Nephron (organoid): ENCODE measurements at regions not wholly inside any gene's neighbourhood (a gene's known extent, or its start where the extent isn't known, plus 50 kb on each side); places are given as distances from the start of the nearest gene placed in this dataset.
"Not testable (repeated sequence)": the region's sequence is repeated elsewhere in the genome, so short reads cannot be mapped to it uniquely, and the experiment has no call there.

Source experiments
- H3K27ac Mint-ChIP-seq, 3 experiments: 2 replicates each; pipeline ENCODE4 v1.8.0; 2020; ENCODE audit warnings: mixed read lengths in 3 of 3, mild to moderate bottlenecking in 2 of 3, moderate library complexity in 1 of 3
- H3K27me3 Mint-ChIP-seq: 2 replicates; pipeline ENCODE4 v1.8.0; 2021; ENCODE audit warnings: low read depth, mild to moderate bottlenecking, moderate library complexity, mixed read lengths
- H3K36me3 Mint-ChIP-seq: 2 replicates; pipeline ENCODE4 v1.8.0; 2020; ENCODE audit warnings: low read depth, mixed read lengths
- H3K4me1 Mint-ChIP-seq: 2 replicates; pipeline ENCODE4 v1.8.0; 2020; ENCODE audit warnings: mixed read lengths
- H3K4me3 Mint-ChIP-seq, 3 experiments: 2 replicates each; pipeline ENCODE4 v1.8.0; 2020; ENCODE audit warnings: mild to moderate bottlenecking in 3 of 3, mixed read lengths in 3 of 3, moderate library complexity in 2 of 3
- H3K9me3 Mint-ChIP-seq: 2 replicates; pipeline ENCODE4 v1.8.0; 2020; ENCODE audit warnings: mixed read lengths
- TF ChIP-seq, protein P1 (sequence below), 3 experiments: fragments of 200-600 bp; sonication (generic); IDR thresholded peaks; one replicate each; pipeline ENCODE4 v1.5.0; 2021; ENCODE audit warnings: antibody characterized with exemption in 3 of 3; ENCODE audit not compliant: unreplicated experiment in 3 of 3

DNA sequence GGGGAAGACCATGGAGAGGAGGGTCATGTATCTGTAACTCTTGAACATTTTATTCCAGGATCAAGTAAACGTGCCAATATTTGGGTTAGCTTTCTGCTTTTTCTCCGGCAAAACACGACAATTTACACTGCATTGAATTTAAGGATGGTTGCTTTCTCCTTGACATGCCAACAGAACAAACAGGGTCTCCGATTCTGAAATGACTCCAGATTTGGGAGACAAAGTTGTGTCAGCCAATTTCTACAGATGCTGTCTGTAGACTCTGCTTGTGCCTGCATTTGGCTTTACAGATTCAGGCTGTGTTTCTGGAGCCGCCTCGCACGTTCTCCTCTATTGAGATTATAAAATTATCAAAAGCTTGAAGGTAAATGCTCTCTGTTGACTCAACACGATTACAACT lies 207.0 kb downstream of the ASMT start:
- Mint-ChIP-seq H3K27ac (no peak overlapping the region), H3K4me1 (no peaks in the 10 kb centered on the region), H3K4me3 (no peak overlapping the region), H3K9me3 (peaks cover 21% of the 10 kb centered on the region), H3K36me3 (peaks cover 5% of the 10 kb centered on the region), H3K27me3 (peaks cover 17% of the 10 kb centered on the region)
- TF ChIP-seq, protein P1, sequence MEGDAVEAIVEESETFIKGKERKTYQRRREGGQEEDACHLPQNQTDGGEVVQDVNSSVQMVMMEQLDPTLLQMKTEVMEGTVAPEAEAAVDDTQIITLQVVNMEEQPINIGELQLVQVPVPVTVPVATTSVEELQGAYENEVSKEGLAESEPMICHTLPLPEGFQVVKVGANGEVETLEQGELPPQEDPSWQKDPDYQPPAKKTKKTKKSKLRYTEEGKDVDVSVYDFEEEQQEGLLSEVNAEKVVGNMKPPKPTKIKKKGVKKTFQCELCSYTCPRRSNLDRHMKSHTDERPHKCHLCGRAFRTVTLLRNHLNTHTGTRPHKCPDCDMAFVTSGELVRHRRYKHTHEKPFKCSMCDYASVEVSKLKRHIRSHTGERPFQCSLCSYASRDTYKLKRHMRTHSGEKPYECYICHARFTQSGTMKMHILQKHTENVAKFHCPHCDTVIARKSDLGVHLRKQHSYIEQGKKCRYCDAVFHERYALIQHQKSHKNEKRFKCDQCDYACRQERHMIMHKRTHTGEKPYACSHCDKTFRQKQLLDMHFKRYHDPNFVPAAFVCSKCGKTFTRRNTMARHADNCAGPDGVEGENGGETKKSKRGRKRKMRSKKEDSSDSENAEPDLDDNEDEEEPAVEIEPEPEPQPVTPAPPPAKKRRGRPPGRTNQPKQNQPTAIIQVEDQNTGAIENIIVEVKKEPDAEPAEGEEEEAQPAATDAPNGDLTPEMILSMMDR (IDR thresholded peaks at IDR 0.05; ENCODE audit: unreplicated experiment in 3 of 3) = no peak

DNA sequence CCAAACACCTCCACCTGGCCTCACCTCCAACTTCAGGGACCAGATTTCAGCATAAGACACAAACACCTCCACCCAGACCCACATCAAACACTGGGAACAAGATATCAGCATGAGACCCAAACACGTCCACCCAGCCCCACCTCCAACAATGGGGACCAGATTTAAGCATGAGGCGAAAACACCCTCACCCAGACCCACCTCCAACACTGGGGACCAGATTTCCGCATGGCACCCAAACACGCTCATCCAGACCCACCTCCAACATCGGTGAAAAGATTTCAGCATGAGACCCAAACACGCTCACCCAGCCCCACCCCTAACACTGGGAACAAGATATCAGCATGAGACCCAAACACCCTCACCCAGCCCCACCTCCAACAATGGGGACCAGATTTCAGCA lies 210.0 kb downstream of the ASMT start:
- Mint-ChIP-seq H3K4me1 (no peaks in the 10 kb centered on the region), H3K27me3 (peaks cover 17% of the 10 kb centered on the region), H3K4me3 (no peak overlapping the region)

DNA sequence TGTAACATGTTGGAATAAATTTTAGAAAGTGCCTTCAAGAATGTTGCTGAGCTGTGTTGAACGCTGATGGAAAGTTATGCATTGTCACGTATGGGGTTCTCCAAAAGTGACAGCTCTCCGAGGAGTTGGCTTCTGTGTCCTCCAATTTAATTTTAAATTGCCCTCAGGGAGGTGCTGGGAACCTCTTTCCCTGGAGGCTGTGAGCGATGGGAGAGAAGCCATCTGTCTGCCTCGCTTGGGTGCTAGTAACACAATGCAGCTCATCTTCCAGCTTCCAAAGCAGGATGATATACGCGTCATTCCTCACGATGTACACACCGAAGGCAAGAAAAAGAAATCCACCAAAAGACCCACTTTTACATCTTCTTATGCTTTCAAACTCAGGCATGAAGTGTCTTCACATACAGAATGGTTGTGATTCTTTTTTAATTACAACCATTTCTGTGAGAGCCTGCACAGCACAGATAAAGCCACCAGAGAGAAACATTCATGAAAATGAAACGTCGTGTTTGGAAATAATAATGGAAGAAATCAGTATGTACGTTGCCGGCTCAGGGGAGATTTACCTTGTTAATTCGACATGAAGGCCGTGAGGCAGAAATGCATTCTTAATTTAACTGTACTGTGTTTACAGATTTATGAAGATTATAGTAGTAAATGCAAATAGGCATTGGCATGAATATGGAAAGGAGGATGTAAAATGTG lies 218.9 kb downstream of the ASMT start:
- no peaks in the 10 kb centered on the region for H3K36me3 Mint-ChIP-seq
- H3K9me3 Mint-ChIP-seq = peaks cover 11% of the 10 kb centered on the region
- H3K27ac Mint-ChIP-seq = no peak overlapping the region
- H3K27me3 Mint-ChIP-seq = no peaks in the 10 kb centered on the region
- TF ChIP-seq, protein P1 (IDR thresholded peaks at IDR 0.05; ENCODE audit: unreplicated experiment in 3 of 3) = no peak
- H3K4me1 Mint-ChIP-seq = no peaks in the 10 kb centered on the region
- no peak overlapping the region for H3K4me3 Mint-ChIP-seq

More for the DNA sequence above, 210.0 kb downstream of the ASMT start:
- Mint-ChIP-seq H3K27ac (no peak overlapping the region), H3K36me3 (peaks cover 5% of the 10 kb centered on the region), H3K9me3 (peaks cover 16% of the 10 kb centered on the region)
- TF ChIP-seq, protein P1 (IDR thresholded peaks at IDR 0.05; ENCODE audit: unreplicated experiment in 3 of 3) = no peak

DNA sequence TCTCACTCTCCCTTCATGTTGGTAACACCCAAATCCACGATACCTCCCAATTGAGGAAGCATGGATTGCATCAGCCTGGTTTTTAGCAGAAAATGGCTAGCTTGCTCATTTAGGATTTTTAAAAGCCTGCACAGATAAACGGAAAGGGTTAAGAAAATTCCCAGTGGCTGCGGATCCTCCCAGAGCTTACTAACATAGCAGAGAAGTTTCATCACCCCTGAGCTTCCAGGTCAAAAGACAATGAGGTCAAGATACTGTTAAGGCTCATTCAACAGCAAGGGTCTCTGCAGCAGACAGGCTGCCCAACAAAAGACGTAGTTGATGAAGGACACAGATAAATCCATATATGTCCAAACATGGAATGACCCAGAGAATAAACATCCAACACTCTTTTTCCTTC lies 220.2 kb downstream of the ASMT start:
- no peak overlapping the region for H3K27ac Mint-ChIP-seq
- peaks cover 13% of the 10 kb centered on the region for H3K9me3 Mint-ChIP-seq
- no peak overlapping the region for H3K4me3 Mint-ChIP-seq
- no peaks in the 10 kb centered on the region for H3K4me1 Mint-ChIP-seq
- no peaks in the 10 kb centered on the region for H3K27me3 Mint-ChIP-seq
- TF ChIP-seq, protein P1 (IDR thresholded peaks at IDR 0.05; ENCODE audit: unreplicated experiment in 3 of 3) = no peak
- no peaks in the 10 kb centered on the region for H3K36me3 Mint-ChIP-seq

DNA sequence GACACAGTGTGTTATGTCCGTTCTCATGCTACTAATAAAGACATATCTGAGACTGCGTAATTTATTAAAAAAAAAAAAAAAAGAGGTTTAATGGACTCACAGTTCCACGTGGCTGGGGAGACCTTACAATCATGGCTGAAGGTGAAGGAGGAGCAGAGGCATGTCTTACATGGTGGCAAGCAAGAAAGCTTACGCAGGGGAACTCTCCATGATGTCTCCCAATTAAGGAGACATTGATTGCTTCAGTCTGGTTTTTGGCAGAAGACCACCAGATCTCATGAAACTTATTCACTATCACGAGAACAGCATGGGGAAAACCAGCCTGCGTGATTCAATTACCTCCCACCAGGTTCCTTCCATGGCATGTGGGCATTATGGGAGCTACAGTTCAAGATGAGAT lies 221.8 kb downstream of the ASMT start:
- H3K4me1 Mint-ChIP-seq = no peaks in the 10 kb centered on the region
- H3K9me3 Mint-ChIP-seq = peaks cover 17% of the 10 kb centered on the region
- no peaks in the 10 kb centered on the region for H3K36me3 Mint-ChIP-seq
- TF ChIP-seq, protein P1 (IDR thresholded peaks at IDR 0.05; ENCODE audit: unreplicated experiment in 3 of 3) = no peak
- H3K4me3 Mint-ChIP-seq = no peak overlapping the region
- peaks cover 1% of the 10 kb centered on the region for H3K27me3 Mint-ChIP-seq
- no peak overlapping the region for H3K27ac Mint-ChIP-seq

DNA sequence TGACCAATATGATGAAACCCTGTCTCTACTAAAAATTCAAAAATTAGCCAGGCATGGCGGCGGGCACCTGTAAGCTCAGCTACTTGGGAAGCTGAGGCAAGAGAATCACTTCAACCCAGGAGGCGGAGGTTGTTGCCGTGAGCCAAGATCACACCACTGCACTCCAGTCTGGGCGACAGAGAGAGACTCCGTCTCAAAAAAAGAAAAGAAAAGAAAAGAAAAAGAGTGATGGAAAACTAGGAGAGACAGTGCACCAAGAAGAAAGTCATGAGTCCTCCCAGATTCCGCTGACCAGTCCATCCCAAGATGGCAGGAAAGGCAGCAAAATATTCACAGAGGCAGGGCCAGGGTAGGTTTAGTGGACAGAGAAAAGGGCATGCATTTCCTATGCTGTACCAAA lies 226.9 kb downstream of the ASMT start:
- H3K4me3 Mint-ChIP-seq = no peak overlapping the region
- H3K36me3 Mint-ChIP-seq = no peaks in the 10 kb centered on the region
- H3K27me3 Mint-ChIP-seq = peaks cover 4% of the 10 kb centered on the region
- no peak overlapping the region for H3K27ac Mint-ChIP-seq
- TF ChIP-seq, protein P1 (IDR thresholded peaks at IDR 0.05; ENCODE audit: unreplicated experiment in 3 of 3) = no peak
- H3K9me3 Mint-ChIP-seq = peaks cover 15% of the 10 kb centered on the region
- H3K4me1 Mint-ChIP-seq = no peaks in the 10 kb centered on the region

DNA sequence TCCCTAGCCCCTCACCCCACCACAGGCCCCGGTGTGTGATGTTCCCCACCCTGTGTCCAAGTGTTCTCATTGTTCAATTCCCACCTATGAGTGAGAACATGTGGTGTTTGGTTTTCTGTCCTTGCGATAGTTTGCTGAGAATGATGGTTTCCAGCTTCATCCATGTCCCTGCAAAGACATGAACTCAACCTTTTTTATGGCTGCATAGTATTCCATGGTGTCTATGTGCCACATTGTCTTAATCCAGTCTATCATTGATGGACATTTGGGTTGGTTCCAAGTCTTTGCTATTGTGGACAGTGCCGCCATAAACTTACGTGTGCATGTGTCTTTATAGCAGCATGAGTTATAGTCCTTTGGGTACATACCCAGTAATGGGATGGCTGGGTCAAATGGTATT lies 232.1 kb downstream of the ASMT start:
- not testable (repeated sequence) for H3K27me3 Mint-ChIP-seq, H3K4me1 Mint-ChIP-seq, H3K9me3 Mint-ChIP-seq, H3K4me3 Mint-ChIP-seq, H3K27ac Mint-ChIP-seq, H3K36me3 Mint-ChIP-seq

DNA sequence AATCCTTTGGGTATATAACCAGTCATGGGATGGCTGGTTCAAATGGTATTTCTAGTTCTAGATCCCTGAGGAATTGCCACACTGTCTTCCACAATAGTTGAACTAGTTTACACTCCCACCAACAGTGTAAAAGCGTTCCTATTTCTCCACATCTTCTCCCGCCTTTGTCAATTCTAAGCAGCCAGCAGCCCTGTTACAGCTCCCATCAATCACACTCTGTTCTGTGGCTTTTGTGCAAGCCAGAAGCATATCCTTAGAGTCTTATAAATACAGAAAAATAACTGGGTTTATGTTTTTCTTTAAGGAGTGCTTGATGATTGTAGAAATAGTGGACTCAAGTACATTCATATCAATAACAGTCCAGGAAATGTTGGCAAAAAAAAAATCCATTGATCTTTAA lies 232.9 kb downstream of the ASMT start:
- H3K27ac Mint-ChIP-seq, H3K4me1 Mint-ChIP-seq, H3K27me3 Mint-ChIP-seq, H3K9me3 Mint-ChIP-seq, H3K36me3 Mint-ChIP-seq, H3K4me3 Mint-ChIP-seq: not testable (repeated sequence)
